ENCODE measurements at regions not wholly inside any gene's neighbourhood (a gene's known extent, or its start where the extent isn't known, plus 50 kb on each side); places are given as distances from the start of the nearest gene placed in this dataset.

DNA sequence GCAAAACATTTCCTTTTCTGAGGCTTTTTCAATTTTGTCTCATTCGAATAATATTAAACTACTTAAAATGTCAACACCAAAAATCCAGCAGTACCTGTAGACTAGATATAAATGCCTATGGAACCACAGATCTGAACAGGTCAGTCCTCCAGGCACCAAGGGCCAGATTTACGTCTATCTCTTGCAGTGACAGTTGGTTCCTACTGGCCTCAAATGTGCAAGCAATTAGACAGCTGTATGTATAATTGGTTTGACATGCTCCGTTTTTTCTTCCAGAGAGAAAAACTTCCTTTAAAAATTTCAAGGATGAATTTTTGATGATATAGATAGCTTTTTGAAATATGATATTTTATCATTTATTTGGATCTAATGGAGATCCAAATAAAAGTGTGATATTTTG is 443.8 kb upstream of the POU3F3 start:
- no peak for TF ChIP-seq FOSL2 (IDR thresholded peaks at IDR 0.05; ENCODE audit: borderline replicate concordance, low read depth)
- TF ChIP-seq EP300 (IDR thresholded peaks at IDR 0.05; ENCODE audit: borderline replicate concordance in 1 of 2, low read depth in 1 of 2, low read length in 1 of 2): no peak
- TF ChIP-seq SMC3 (IDR thresholded peaks at IDR 0.05; ENCODE audit: low read depth, low read length): no peak
- TF ChIP-seq FOXJ3 (CRISPR knock-in tag; IDR thresholded peaks at IDR 0.05): no peak
- TF ChIP-seq, protein P1, sequence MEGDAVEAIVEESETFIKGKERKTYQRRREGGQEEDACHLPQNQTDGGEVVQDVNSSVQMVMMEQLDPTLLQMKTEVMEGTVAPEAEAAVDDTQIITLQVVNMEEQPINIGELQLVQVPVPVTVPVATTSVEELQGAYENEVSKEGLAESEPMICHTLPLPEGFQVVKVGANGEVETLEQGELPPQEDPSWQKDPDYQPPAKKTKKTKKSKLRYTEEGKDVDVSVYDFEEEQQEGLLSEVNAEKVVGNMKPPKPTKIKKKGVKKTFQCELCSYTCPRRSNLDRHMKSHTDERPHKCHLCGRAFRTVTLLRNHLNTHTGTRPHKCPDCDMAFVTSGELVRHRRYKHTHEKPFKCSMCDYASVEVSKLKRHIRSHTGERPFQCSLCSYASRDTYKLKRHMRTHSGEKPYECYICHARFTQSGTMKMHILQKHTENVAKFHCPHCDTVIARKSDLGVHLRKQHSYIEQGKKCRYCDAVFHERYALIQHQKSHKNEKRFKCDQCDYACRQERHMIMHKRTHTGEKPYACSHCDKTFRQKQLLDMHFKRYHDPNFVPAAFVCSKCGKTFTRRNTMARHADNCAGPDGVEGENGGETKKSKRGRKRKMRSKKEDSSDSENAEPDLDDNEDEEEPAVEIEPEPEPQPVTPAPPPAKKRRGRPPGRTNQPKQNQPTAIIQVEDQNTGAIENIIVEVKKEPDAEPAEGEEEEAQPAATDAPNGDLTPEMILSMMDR (IDR thresholded peaks at IDR 0.05): no peak
- H2AFZ ChIP-seq (ENCODE audit: low read depth): no peak overlapping the region
- CTCF ChIA-PET: interaction anchor here (1.0 kb wide), 1 partner anchor 440 kb away, joined by 3 read pairs; no protein-coding TSS in a partner anchor
- POLR2A ChIA-PET: no interaction called here
- H3F3A ChIP-seq (replicated peaks; ENCODE audit: insufficient read depth): no peaks in the 10 kb centered on the region
- no peaks in the 10 kb centered on the region for H3K36me3 ChIP-seq (replicated peaks in 1 of 2; ENCODE audit: control insufficient read depth in 1 of 2, insufficient read depth in 2 of 2, low read length in 1 of 2)
- H3K9me2 ChIP-seq: no peaks in the 10 kb centered on the region
- no peak overlapping the region for H3K9ac ChIP-seq
- no peak overlapping the region for H3K4me3 ChIP-seq (ENCODE audit: low read depth in 2 of 2, low read length in 1 of 2)
- no peak for DNase-seq
- H3K27me3 ChIP-seq (ENCODE audit: insufficient read depth): no peaks in the 10 kb centered on the region
- WGBS (ENCODE audit: low lambda C conversion rate): 25% methylated on average over 3 of the region's 3 CpGs
- no peak overlapping the region for H3K27ac ChIP-seq (ENCODE audit: low read depth in 2 of 2, low read length in 1 of 2)
- H3K4me2 ChIP-seq: no peak overlapping the region
- H3K4me1 ChIP-seq (ENCODE audit: control insufficient read depth in 1 of 2, insufficient read depth in 2 of 2, low read depth in 1 of 2, low read length in 1 of 2): peaks cover 0 to 10% of the 10 kb centered on the region in 2 experiments; a peak in 2 of 4 replicates
- H3K9me3 ChIP-seq: no peaks in the 10 kb centered on the region; the same call in 1 of the 2 replicates
- no peaks in the 10 kb centered on the region for H3K79me2 ChIP-seq (ENCODE audit: insufficient read depth)
- no peaks in the 10 kb centered on the region for H4K20me1 ChIP-seq (ENCODE audit: insufficient read depth)

DNA sequence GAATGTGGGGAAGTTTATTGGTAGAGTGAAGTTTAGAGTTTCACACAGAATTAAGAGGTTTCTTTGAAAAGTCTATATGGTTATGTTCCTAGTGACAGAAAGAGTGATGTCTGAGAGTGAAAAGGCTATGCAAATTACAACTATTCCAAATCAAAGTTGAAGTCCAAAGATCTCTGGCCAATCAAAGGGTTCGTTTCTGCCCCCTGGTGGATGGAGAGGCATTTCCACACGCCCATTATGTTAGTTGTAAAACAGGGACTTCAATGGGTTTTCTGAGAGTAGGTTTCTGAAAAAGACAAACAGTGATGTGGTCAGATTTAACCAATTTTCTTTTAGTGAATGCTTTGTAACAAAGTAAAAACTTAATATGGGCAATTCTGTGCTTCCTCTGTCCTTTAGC is 441.5 kb upstream of the POU3F3 start:
- Histone ChIP-seq H3K4me2 (no peak overlapping the region), H3K4me1 (ENCODE audit: control insufficient read depth in 1 of 2, insufficient read depth in 2 of 2, low read depth in 1 of 2, low read length in 1 of 2) (peaks cover 0 to 6% of the 10 kb centered on the region in 2 experiments; a peak in 2 of 4 replicates), H3K79me2 (ENCODE audit: insufficient read depth) (no peaks in the 10 kb centered on the region), H4K20me1 (ENCODE audit: insufficient read depth) (no peaks in the 10 kb centered on the region), H3K36me3 (replicated peaks in 1 of 2; ENCODE audit: control insufficient read depth in 1 of 2, insufficient read depth in 2 of 2, low read length in 1 of 2) (no peaks in the 10 kb centered on the region), H3K27ac (ENCODE audit: low read depth in 2 of 2, low read length in 1 of 2) (no peak overlapping the region), H2AFZ (ENCODE audit: low read depth) (no peak overlapping the region), H3F3A (replicated peaks; ENCODE audit: insufficient read depth) (no peaks in the 10 kb centered on the region), H3K9me3 (no peaks in the 10 kb centered on the region; the same call in 1 of the 2 replicates), H3K9ac (no peak overlapping the region), H3K27me3 (ENCODE audit: insufficient read depth) (no peaks in the 10 kb centered on the region), H3K4me3 (ENCODE audit: low read depth in 2 of 2, low read length in 1 of 2) (no peak overlapping the region; a peak in 1 of 4 replicates), H3K9me2 (no peaks in the 10 kb centered on the region)
- 10% methylated on average over 2 of the region's 2 CpGs for WGBS (ENCODE audit: low lambda C conversion rate)
- CTCF ChIA-PET: interaction anchor here (0.6 to 1.3 kb wide), 2 partner anchors 14 to 35 kb away, joined by 3 to 10 read pairs; no protein-coding TSS in a partner anchor
- TF ChIP-seq TCF12 (IDR thresholded peaks at IDR 0.05): no peak
- TF ChIP-seq, protein P2, sequence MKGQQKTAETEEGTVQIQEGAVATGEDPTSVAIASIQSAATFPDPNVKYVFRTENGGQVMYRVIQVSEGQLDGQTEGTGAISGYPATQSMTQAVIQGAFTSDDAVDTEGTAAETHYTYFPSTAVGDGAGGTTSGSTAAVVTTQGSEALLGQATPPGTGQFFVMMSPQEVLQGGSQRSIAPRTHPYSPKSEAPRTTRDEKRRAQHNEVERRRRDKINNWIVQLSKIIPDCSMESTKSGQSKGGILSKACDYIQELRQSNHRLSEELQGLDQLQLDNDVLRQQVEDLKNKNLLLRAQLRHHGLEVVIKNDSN (IDR thresholded peaks at IDR 0.05; ENCODE audit: borderline replicate concordance, low read depth): no peak
- TF ChIP-seq RFX5 (IDR thresholded peaks at IDR 0.05; ENCODE audit: low read length): no peak
- no peak for TF ChIP-seq ELF1 (IDR thresholded peaks at IDR 0.05)
- no peak for TF ChIP-seq RXRA (IDR thresholded peaks at IDR 0.05; ENCODE audit: borderline replicate concordance, low read depth)
- TF ChIP-seq RAD21 (IDR thresholded peaks at IDR 0.05; ENCODE audit: low read length): peak; percentile 62
- no peak for TF ChIP-seq JUND (IDR thresholded peaks at IDR 0.05)
- no peak for TF ChIP-seq TEAD4 (IDR thresholded peaks at IDR 0.05; ENCODE audit: borderline replicate concordance, insufficient read depth)
- TF ChIP-seq POLR2AphosphoS5 (IDR thresholded peaks at IDR 0.05; ENCODE audit: low read depth, low read length): no peak
- TF ChIP-seq ZBTB33 (IDR thresholded peaks at IDR 0.05; ENCODE audit: borderline replicate concordance, low read depth): no peak
- TF ChIP-seq NRF1 (IDR thresholded peaks at IDR 0.05; ENCODE audit: low read depth, low read length): no peak
- TF ChIP-seq, protein P1 (IDR thresholded peaks at IDR 0.05): peak; percentile 29
- TF ChIP-seq FOXM1 (IDR thresholded peaks at IDR 0.05; ENCODE audit: low read depth): no peak
- no peak for TF ChIP-seq GABPA (IDR thresholded peaks at IDR 0.05; ENCODE audit: low read depth)
- TF ChIP-seq MAX (IDR thresholded peaks at IDR 0.05; ENCODE audit: low read depth): no peak
- TF ChIP-seq YY1 (IDR thresholded peaks at IDR 0.05; ENCODE audit: low read depth): no peak
- no peak for TF ChIP-seq NFIC (IDR thresholded peaks at IDR 0.05; ENCODE audit: borderline replicate concordance)
- peak; percentile 25; the same call in 1 of the 2 replicates for TF ChIP-seq SMC3 (IDR thresholded peaks at IDR 0.05; ENCODE audit: low read depth, low read length)
- no peak for TF ChIP-seq RCOR1 (IDR thresholded peaks at IDR 0.05; ENCODE audit: low read length)
- peak; percentile 51 for DNase-seq
- POLR2A ChIA-PET: no interaction called here
